ENCODE measurements at regions not wholly inside any gene's neighbourhood (a gene's known extent, or its start where the extent isn't known, plus 50 kb on each side); places are given as distances from the start of the nearest gene placed in this dataset.

GRCh38 chr1:163674236-163674635 is 352.5 kb downstream of the NUF2 start:
- no peak for TF ChIP-seq CTCF (IDR thresholded peaks at IDR 0.05)
- TF ChIP-seq POLR2AphosphoS5 (IDR thresholded peaks at IDR 0.05; ENCODE audit: low read depth, low read length): no peak
